H9 (cell line): ENCODE measurements at regions not wholly inside any gene's neighbourhood (a gene's known extent, or its start where the extent isn't known, plus 50 kb on each side); places are given as distances from the start of the nearest gene placed in this dataset.

ENCODE experiments used
- DNase-seq: peaks from one replicate; pipeline ENCODE4 v3.0.0-alpha.2; 2017
- H2AFZ ChIP-seq: one replicate; pipeline ENCODE4 v1.6.1; 2013; ENCODE audit warnings: mild to moderate bottlenecking, low read length, control low read depth, moderate library complexity
- H2AK5ac ChIP-seq: 2 replicates; pipeline ENCODE4 v1.6.1; 2013; ENCODE audit warnings: low read length, control low read depth, mixed read lengths; ENCODE audit not compliant: insufficient read length
- H2BK120ac ChIP-seq: one replicate; pipeline ENCODE4 v1.6.1; 2013; ENCODE audit warnings: low read depth, mild to moderate bottlenecking, low read length, control low read depth, inconsistent platforms; ENCODE audit not compliant: poor library complexity, severe bottlenecking
- H2BK12ac ChIP-seq: 2 replicates; pipeline ENCODE4 v1.6.1; 2013; ENCODE audit warnings: low read length, control low read depth, mixed read lengths, low read depth; ENCODE audit not compliant: insufficient read length
- H2BK15ac ChIP-seq: 2 replicates; pipeline ENCODE4 v1.6.1; 2013; ENCODE audit warnings: low read depth, low read length, control low read depth
- H2BK20ac ChIP-seq: one replicate; pipeline ENCODE4 v1.6.1; 2013; ENCODE audit warnings: low read depth, mild to moderate bottlenecking, low read length, control low read depth, inconsistent platforms; ENCODE audit not compliant: poor library complexity, severe bottlenecking
- H2BK5ac ChIP-seq: 2 replicates; pipeline ENCODE4 v1.6.1; 2013; ENCODE audit warnings: low read length, control low read depth, mixed read lengths; ENCODE audit not compliant: insufficient read length
- H3K14ac ChIP-seq: 2 replicates; pipeline ENCODE4 v1.6.1; 2013; ENCODE audit warnings: low read length, control low read depth; ENCODE audit not compliant: insufficient read depth
- H3K18ac ChIP-seq: 2 replicates; pipeline ENCODE4 v1.6.1; 2013; ENCODE audit warnings: low read depth, mild to moderate bottlenecking, mixed read lengths, low read length, control low read depth; ENCODE audit not compliant: insufficient read length
- H3K23ac ChIP-seq: 2 replicates; pipeline ENCODE4 v1.6.1; 2013; ENCODE audit warnings: low read length, control low read depth, mixed read lengths, low read depth; ENCODE audit not compliant: insufficient read length
- H3K23me2 ChIP-seq: 2 replicates; pipeline ENCODE4 v1.6.1; 2013; ENCODE audit warnings: low read depth, mild to moderate bottlenecking, mixed read lengths, low read length, control low read depth; ENCODE audit not compliant: insufficient read length, poor library complexity, severe bottlenecking
- H3K27ac ChIP-seq: 2 replicates; pipeline ENCODE4 v1.5.1; 2013; ENCODE audit warnings: low read length, control low read depth, mixed read lengths, low read depth; ENCODE audit not compliant: insufficient read length
- H3K27me3 ChIP-seq: 2 replicates; pipeline ENCODE4 v1.6.1; 2013; ENCODE audit warnings: low read length, control low read depth, inconsistent platforms; ENCODE audit not compliant: insufficient read depth
- H3K4ac ChIP-seq: 2 replicates; pipeline ENCODE4 v1.6.1; 2013; ENCODE audit warnings: low read depth, mild to moderate bottlenecking, control low read depth, inconsistent platforms, low read length, moderate library complexity
- H3K4me1 ChIP-seq: 2 replicates; pipeline ENCODE4 v1.6.1; 2013; ENCODE audit warnings: low read length, control low read depth, inconsistent platforms; ENCODE audit not compliant: insufficient read depth
- H3K4me2 ChIP-seq: 2 replicates; pipeline ENCODE4 v1.6.1; 2013; ENCODE audit warnings: low read length, control low read depth, mixed read lengths; ENCODE audit not compliant: insufficient read length, insufficient read depth
- H3K56ac ChIP-seq: 2 replicates; pipeline ENCODE4 v1.6.1; 2013; ENCODE audit warnings: low read depth, mild to moderate bottlenecking, mixed read lengths, low read length, control low read depth; ENCODE audit not compliant: insufficient read length
- H3K79me1 ChIP-seq: 2 replicates; pipeline ENCODE4 v1.6.1; 2013; ENCODE audit warnings: low read depth, mild to moderate bottlenecking, moderate library complexity, low read length, control low read depth, inconsistent platforms; ENCODE audit not compliant: insufficient read depth, poor library complexity, severe bottlenecking
- H3K79me2 ChIP-seq: 2 replicates; pipeline ENCODE4 v1.6.1; 2013; ENCODE audit warnings: low read length, control low read depth, inconsistent platforms; ENCODE audit not compliant: insufficient read depth
- H3K9ac ChIP-seq: 2 replicates; pipeline ENCODE4 v1.6.1; 2013; ENCODE audit warnings: low read length, control low read depth, mixed read lengths; ENCODE audit not compliant: insufficient read length; ENCODE audit errors: extremely low read depth
- H3K9me3 ChIP-seq: one replicate; pipeline ENCODE4 v1.6.1; 2013; ENCODE audit warnings: low read depth, low read length, inconsistent platforms; ENCODE audit not compliant: control insufficient read depth
- H3T11ph ChIP-seq: one replicate; pipeline ENCODE4 v1.6.1; 2013; ENCODE audit warnings: mild to moderate bottlenecking, low read length, control low read depth, inconsistent platforms
- H4K20me1 ChIP-seq: one replicate; pipeline ENCODE4 v1.6.1; 2013; ENCODE audit not compliant: control insufficient read depth, insufficient read length, insufficient read depth
- H4K5ac ChIP-seq: 2 replicates; pipeline ENCODE4 v1.6.1; 2013; ENCODE audit warnings: low read depth, mild to moderate bottlenecking, mixed read lengths, low read length, control low read depth; ENCODE audit not compliant: insufficient read length
- H4K8ac ChIP-seq: replicated peaks from 2 replicates; pipeline ENCODE4 v1.6.1; 2013; ENCODE audit warnings: low read length, control low read depth, mixed read lengths, low read depth; ENCODE audit not compliant: insufficient read length
- H4K91ac ChIP-seq: 2 replicates; pipeline ENCODE4 v1.6.1; 2013; ENCODE audit warnings: low read depth, mild to moderate bottlenecking, moderate library complexity, mixed read lengths, low read length, control low read depth; ENCODE audit not compliant: insufficient read length
- H3K27ac Mint-ChIP-seq, 3 experiments: 2 replicates in 2 of 3; 3 replicates in 1 of 3; pipeline ENCODE4 v1.8.0; 2020 to 2021; ENCODE audit warnings: mixed read lengths in 3 of 3, mild to moderate bottlenecking in 1 of 3, moderate library complexity in 1 of 3
- H3K27me3 Mint-ChIP-seq: 2 replicates; pipeline ENCODE4 v1.8.0; 2021; ENCODE audit warnings: low read depth, mild to moderate bottlenecking, moderate library complexity, mixed read lengths
- H3K36me3 Mint-ChIP-seq, 3 experiments: 2 replicates in 2 of 3; 3 replicates in 1 of 3; pipeline ENCODE4 v1.8.0; 2020 to 2021; ENCODE audit warnings: low read depth in 3 of 3, mixed read lengths in 3 of 3; ENCODE audit not compliant: insufficient read depth in 1 of 3
- H3K4me1 Mint-ChIP-seq, 2 experiments: 2 replicates each; pipeline ENCODE4 v1.8.0; 2020; ENCODE audit warnings: mixed read lengths in 2 of 2
- H3K4me3 Mint-ChIP-seq, 2 experiments: 2 replicates in 1 of 2; 3 replicates in 1 of 2; pipeline ENCODE4 v1.8.0; 2020 to 2021; ENCODE audit warnings: mild to moderate bottlenecking in 2 of 2, mixed read lengths in 2 of 2, moderate library complexity in 1 of 2
- H3K9me3 Mint-ChIP-seq, 2 experiments: 2 replicates in 1 of 2; 3 replicates in 1 of 2; pipeline ENCODE4 v1.8.0; 2020; ENCODE audit warnings: mild to moderate bottlenecking in 2 of 2, mixed read lengths in 2 of 2, moderate library complexity in 1 of 2
- WGBS: extraction: QIAGEN DNeasy Blood & Tissue Kit; methylation state at CpG from one replicate; pipeline ENCODE4 v1.1.7; 2013; ENCODE audit warnings: missing lambda C conversion rate, low lambda C conversion rate, mixed read lengths; ENCODE audit not compliant: insufficient read length; ENCODE audit errors: extremely low coverage; 5-methylcytosine and 5-hydroxymethylcytosine counted together
- TF ChIP-seq, protein P1 (sequence below): fragments of 200-600 bp; sonication (generic); conservative IDR thresholded peaks from 3 replicates; pipeline ENCODE4 v1.8.0; 2021; ENCODE audit warnings: antibody characterized with exemption, mild to moderate bottlenecking

DNA sequence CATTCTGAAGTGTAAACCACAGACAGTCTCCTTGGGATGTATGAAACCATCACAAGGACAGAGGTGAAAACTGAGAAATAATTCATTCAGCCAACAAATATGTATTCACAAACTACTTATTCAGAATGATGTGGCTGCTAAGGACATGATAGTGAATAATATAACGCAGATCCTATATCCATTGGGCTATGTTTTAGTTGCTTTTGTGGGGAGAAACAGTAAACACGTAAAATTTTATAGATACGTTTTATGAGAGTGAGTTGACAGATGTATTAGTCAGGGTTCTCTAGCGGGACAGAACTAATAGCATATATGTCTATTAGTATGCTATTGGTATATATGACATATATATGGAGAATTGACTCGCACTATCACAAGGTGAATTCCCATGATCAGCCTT, 402.5 kb downstream of the RFPL4B start:
- Histone ChIP-seq H2BK20ac (no peak overlapping the region), H2BK5ac (no peak overlapping the region), H2BK12ac (no peak overlapping the region), H3K79me1 (no peaks in the 10 kb centered on the region), H3K4me2 (no peak overlapping the region), H2BK120ac (no peak overlapping the region), H3K4me1 (no peaks in the 10 kb centered on the region), H3K9me3 (no peaks in the 10 kb centered on the region), H3K9ac (no peak overlapping the region), H2BK15ac (no peak overlapping the region), H3K23me2 (no peaks in the 10 kb centered on the region), H3K56ac (no peak overlapping the region), H3K27ac (no peak overlapping the region), H3K14ac (no peak overlapping the region), H4K91ac (no peak overlapping the region), H2AFZ (no peak overlapping the region), H3K23ac (no peak overlapping the region), H4K5ac (no peak overlapping the region), H3K27me3 (no peaks in the 10 kb centered on the region), H3K79me2 (no peaks in the 10 kb centered on the region), H3K18ac (no peak overlapping the region), H4K8ac (no peak overlapping the region), H2AK5ac (no peak overlapping the region), H4K20me1 (no peaks in the 10 kb centered on the region), H3K4ac (no peak overlapping the region), H3T11ph (no peak overlapping the region)
- peaks cover 0 to 3% of the 10 kb centered on the region in 2 experiments; a peak in 1 of 4 replicates for H3K4me1 Mint-ChIP-seq
- no peak for DNase-seq
- H3K36me3 Mint-ChIP-seq, result no peaks in the 10 kb centered on the region
- H3K27ac Mint-ChIP-seq, result no peak overlapping the region
- no peaks in the 10 kb centered on the region for H3K9me3 Mint-ChIP-seq
- TF ChIP-seq, protein P1, sequence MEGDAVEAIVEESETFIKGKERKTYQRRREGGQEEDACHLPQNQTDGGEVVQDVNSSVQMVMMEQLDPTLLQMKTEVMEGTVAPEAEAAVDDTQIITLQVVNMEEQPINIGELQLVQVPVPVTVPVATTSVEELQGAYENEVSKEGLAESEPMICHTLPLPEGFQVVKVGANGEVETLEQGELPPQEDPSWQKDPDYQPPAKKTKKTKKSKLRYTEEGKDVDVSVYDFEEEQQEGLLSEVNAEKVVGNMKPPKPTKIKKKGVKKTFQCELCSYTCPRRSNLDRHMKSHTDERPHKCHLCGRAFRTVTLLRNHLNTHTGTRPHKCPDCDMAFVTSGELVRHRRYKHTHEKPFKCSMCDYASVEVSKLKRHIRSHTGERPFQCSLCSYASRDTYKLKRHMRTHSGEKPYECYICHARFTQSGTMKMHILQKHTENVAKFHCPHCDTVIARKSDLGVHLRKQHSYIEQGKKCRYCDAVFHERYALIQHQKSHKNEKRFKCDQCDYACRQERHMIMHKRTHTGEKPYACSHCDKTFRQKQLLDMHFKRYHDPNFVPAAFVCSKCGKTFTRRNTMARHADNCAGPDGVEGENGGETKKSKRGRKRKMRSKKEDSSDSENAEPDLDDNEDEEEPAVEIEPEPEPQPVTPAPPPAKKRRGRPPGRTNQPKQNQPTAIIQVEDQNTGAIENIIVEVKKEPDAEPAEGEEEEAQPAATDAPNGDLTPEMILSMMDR, result no peak
- 100% methylated on average over 2 of the region's 5 CpGs for WGBS
- no peaks in the 10 kb centered on the region for H3K27me3 Mint-ChIP-seq
- H3K4me3 Mint-ChIP-seq, result no peak overlapping the region
